IPS-15b (cell line): ENCODE measurements at regions not wholly inside any gene's neighbourhood (a gene's known extent, or its start where the extent isn't known, plus 50 kb on each side); places are given as distances from the start of the nearest gene placed in this dataset.
"Not testable (repeated sequence)": the region's sequence is repeated elsewhere in the genome, so short reads cannot be mapped to it uniquely, and the experiment has no call there.

ENCODE experiments used
- H3K27me3 ChIP-seq: one replicate; pipeline ENCODE4 v1.6.1; 2013; ENCODE audit warnings: low read length; ENCODE audit not compliant: control insufficient read depth, insufficient read depth
- H3K36me3 ChIP-seq: one replicate; pipeline ENCODE4 v1.6.1; 2013; ENCODE audit warnings: low read length; ENCODE audit not compliant: control insufficient read depth, insufficient read depth
- H3K4me1 ChIP-seq: one replicate; pipeline ENCODE4 v1.6.1; 2013; ENCODE audit warnings: mild to moderate bottlenecking, low read length; ENCODE audit not compliant: control insufficient read depth, insufficient read depth
- H3K4me3 ChIP-seq: one replicate; pipeline ENCODE4 v1.5.1; 2013; ENCODE audit warnings: low read depth, low read length
- H3K9ac ChIP-seq: one replicate; pipeline ENCODE4 v1.6.1; 2013; ENCODE audit warnings: low read depth, mild to moderate bottlenecking, low read length
- H3K9me3 ChIP-seq: one replicate; pipeline ENCODE4 v1.6.1; 2013; ENCODE audit warnings: mild to moderate bottlenecking, low read length; ENCODE audit not compliant: control insufficient read depth, insufficient read depth

- not testable (repeated sequence) for H3K9ac ChIP-seq, H3K9me3 ChIP-seq, H3K4me3 ChIP-seq, H3K36me3 ChIP-seq, H3K27me3 ChIP-seq, H3K4me1 ChIP-seq
Measured at GRCh38 chr12:116327992-116328391, 50.5 kb upstream of the MED13L start.

- H3K9ac ChIP-seq, result no peak overlapping the region
- H3K27me3 ChIP-seq, result no peaks in the 10 kb centered on the region
- peaks cover 3% of the 10 kb centered on the region for H3K4me1 ChIP-seq
- no peaks in the 10 kb centered on the region for H3K9me3 ChIP-seq
- H3K36me3 ChIP-seq, result no peaks in the 10 kb centered on the region
- no peak overlapping the region for H3K4me3 ChIP-seq
Measured at GRCh38 chr12:116331876-116332275, 54.4 kb upstream of the MED13L start.

- H3K9ac ChIP-seq, result no peak overlapping the region
- H3K27me3 ChIP-seq, result no peaks in the 10 kb centered on the region
- H3K4me1 ChIP-seq, result peaks cover 3% of the 10 kb centered on the region
- H3K36me3 ChIP-seq, result no peaks in the 10 kb centered on the region
- H3K9me3 ChIP-seq, result no peaks in the 10 kb centered on the region
- no peak overlapping the region for H3K4me3 ChIP-seq
Measured at GRCh38 chr12:116332705-116333380, 55.4 kb upstream of the MED13L start.

GRCh38 chr12:116333402-116333801 lies 55.9 kb upstream of the MED13L start:
- Histone ChIP-seq H3K36me3 (no peaks in the 10 kb centered on the region), H3K4me3 (no peak overlapping the region), H3K9ac (no peak overlapping the region), H3K4me1 (peaks cover 3% of the 10 kb centered on the region), H3K27me3 (no peaks in the 10 kb centered on the region), H3K9me3 (no peaks in the 10 kb centered on the region)

- no peak overlapping the region for H3K9ac ChIP-seq
- H3K9me3 ChIP-seq, result no peaks in the 10 kb centered on the region
- peaks cover 3% of the 10 kb centered on the region for H3K4me1 ChIP-seq
- no peaks in the 10 kb centered on the region for H3K36me3 ChIP-seq
- H3K27me3 ChIP-seq, result no peaks in the 10 kb centered on the region
- no peak overlapping the region for H3K4me3 ChIP-seq
Measured at GRCh38 chr12:116336542-116337065, 59.1 kb upstream of the MED13L start.

- H3K36me3 ChIP-seq, result no peaks in the 10 kb centered on the region
- H3K9ac ChIP-seq, result no peak overlapping the region
Measured at GRCh38 chr12:116337312-116337711, 59.8 kb upstream of the MED13L start.

GRCh38 chr12:116338064-116338846 lies 60.8 kb upstream of the MED13L start:
- Histone ChIP-seq H3K27me3 (no peaks in the 10 kb centered on the region), H3K4me3 (no peak overlapping the region), H3K36me3 (no peaks in the 10 kb centered on the region), H3K9me3 (no peaks in the 10 kb centered on the region), H3K4me1 (no peaks in the 10 kb centered on the region), H3K9ac (no peak overlapping the region)

More at GRCh38 chr12:116337312-116337711, 59.8 kb upstream of the MED13L start:
- H3K27me3 ChIP-seq, result no peaks in the 10 kb centered on the region
- H3K4me1 ChIP-seq, result peaks cover 3% of the 10 kb centered on the region
- no peak overlapping the region for H3K4me3 ChIP-seq
- H3K9me3 ChIP-seq, result no peaks in the 10 kb centered on the region

- no peaks in the 10 kb centered on the region for H3K27me3 ChIP-seq
- H3K9me3 ChIP-seq, result no peaks in the 10 kb centered on the region
- no peak overlapping the region for H3K4me3 ChIP-seq
- no peaks in the 10 kb centered on the region for H3K36me3 ChIP-seq
- H3K9ac ChIP-seq, result no peak overlapping the region
- no peaks in the 10 kb centered on the region for H3K4me1 ChIP-seq
Measured at GRCh38 chr12:116339062-116339461, 61.6 kb upstream of the MED13L start.

GRCh38 chr12:116339800-116340371 lies 62.4 kb upstream of the MED13L start:
- Histone ChIP-seq H3K27me3 (no peaks in the 10 kb centered on the region), H3K9me3 (no peaks in the 10 kb centered on the region), H3K36me3 (no peaks in the 10 kb centered on the region), H3K4me1 (no peaks in the 10 kb centered on the region), H3K4me3 (no peak overlapping the region), H3K9ac (no peak overlapping the region)

- Histone ChIP-seq H3K9ac (no peak overlapping the region), H3K27me3 (no peaks in the 10 kb centered on the region), H3K36me3 (no peaks in the 10 kb centered on the region), H3K4me3 (no peak overlapping the region), H3K4me1 (peaks cover 10% of the 10 kb centered on the region), H3K9me3 (no peaks in the 10 kb centered on the region)
Measured at GRCh38 chr12:116343331-116343884, 65.9 kb upstream of the MED13L start.

- Histone ChIP-seq H3K9me3 (no peaks in the 10 kb centered on the region), H3K27me3 (no peaks in the 10 kb centered on the region), H3K4me3 (no peak overlapping the region), H3K4me1 (peaks cover 10% of the 10 kb centered on the region), H3K36me3 (no peaks in the 10 kb centered on the region), H3K9ac (no peak overlapping the region)
Measured at GRCh38 chr12:116346222-116346621, 68.7 kb upstream of the MED13L start.
